ENCODE measurements at regions not wholly inside any gene's neighbourhood (a gene's known extent, or its start where the extent isn't known, plus 50 kb on each side); places are given as distances from the start of the nearest gene placed in this dataset.
A peak's percentile ranks its signal among the peaks of the same experiment; 100 is the strongest.

DNA sequence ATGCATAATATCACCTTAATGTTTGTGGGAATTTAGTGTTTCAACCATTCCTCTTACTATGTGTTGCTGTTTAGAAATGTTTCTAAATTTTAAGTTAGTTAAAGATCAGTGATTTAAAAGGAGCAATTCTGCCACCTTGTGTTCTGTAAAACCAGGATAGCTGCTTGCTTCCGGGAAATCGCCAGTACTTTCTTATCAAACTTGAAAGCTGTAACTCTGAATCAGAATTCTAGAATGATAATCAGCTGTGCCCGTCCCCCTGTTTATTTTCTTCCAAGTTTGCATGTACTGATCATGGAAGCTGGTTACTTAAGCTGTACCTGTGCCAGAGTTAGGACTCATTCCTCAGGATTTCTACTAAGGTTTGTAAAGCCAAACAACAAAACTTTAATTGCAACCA is 656.4 kb downstream of the LTN1 start:
- peaks cover 0 to 41% (median 26%) of the 10 kb centered on the region in 9 donors for H3K4me1 ChIP-seq
- WGBS, 2 donors: 1 to 3% methylated on average over 3 of the region's 3 CpGs
- H3K4me3 ChIP-seq: no peak overlapping the region
- intact Hi-C loops (cut with DNase I): loop anchor here (2.0 to 10.0 kb wide), 18 partner anchors 176 to 1489 kb away; partner anchors contain the start of gene ADAMTS1 (in 4 of the 10)
- no peaks in the 10 kb centered on the region for H3K9me3 ChIP-seq
- DNase-seq (peak in 1 of 2 donors; percentile 8), ATAC-seq (peak in 5 of 8 donors; percentile 34 to 59 (median 41))
- TF ChIP-seq, protein P1, sequence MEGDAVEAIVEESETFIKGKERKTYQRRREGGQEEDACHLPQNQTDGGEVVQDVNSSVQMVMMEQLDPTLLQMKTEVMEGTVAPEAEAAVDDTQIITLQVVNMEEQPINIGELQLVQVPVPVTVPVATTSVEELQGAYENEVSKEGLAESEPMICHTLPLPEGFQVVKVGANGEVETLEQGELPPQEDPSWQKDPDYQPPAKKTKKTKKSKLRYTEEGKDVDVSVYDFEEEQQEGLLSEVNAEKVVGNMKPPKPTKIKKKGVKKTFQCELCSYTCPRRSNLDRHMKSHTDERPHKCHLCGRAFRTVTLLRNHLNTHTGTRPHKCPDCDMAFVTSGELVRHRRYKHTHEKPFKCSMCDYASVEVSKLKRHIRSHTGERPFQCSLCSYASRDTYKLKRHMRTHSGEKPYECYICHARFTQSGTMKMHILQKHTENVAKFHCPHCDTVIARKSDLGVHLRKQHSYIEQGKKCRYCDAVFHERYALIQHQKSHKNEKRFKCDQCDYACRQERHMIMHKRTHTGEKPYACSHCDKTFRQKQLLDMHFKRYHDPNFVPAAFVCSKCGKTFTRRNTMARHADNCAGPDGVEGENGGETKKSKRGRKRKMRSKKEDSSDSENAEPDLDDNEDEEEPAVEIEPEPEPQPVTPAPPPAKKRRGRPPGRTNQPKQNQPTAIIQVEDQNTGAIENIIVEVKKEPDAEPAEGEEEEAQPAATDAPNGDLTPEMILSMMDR (IDR thresholded peaks at IDR 0.05): peak; percentile 12 to 78 (median 51)
- no peaks in the 10 kb centered on the region for H3K36me3 ChIP-seq
- no peaks in the 10 kb centered on the region for H3K27me3 ChIP-seq
- peak overlapping the region in 3 of 10 donors; percentile 7 to 64 (median 36) for H3K27ac ChIP-seq

DNA sequence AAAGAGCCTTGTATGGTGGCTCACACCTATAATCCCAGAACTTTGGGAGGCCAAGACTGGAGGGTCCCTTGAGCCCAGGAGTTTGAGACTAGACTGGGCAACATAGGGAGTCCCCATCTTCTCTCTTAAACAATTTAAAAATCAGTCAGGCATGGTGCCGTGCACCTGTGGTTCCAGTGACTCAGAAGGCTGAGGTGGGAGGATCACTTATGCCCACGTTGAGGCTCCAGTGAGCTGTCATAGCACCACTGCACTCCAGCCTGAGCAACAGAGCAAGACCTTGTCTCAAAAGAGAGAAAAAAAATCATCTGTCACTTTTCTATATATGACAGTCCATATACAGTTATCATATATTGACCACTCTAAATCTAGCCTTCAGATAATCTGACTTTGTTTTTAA is 658.3 kb downstream of the LTN1 start:
- Histone ChIP-seq H3K27me3 (no peaks in the 10 kb centered on the region), H3K36me3 (no peaks in the 10 kb centered on the region), H3K9me3 (no peaks in the 10 kb centered on the region), H3K4me1 (peaks cover 0 to 35% (median 26%) of the 10 kb centered on the region in 9 donors), H3K27ac (no peak overlapping the region), H3K4me3 (no peak overlapping the region)
- 89 to 91% methylated on average over 2 of the region's 2 CpGs for WGBS, 2 donors
- ATAC-seq (no peak), DNase-seq (no peak)
- TF ChIP-seq, protein P1 (IDR thresholded peaks at IDR 0.05): no peak
- intact Hi-C loops (cut with DNase I): loop anchor here in 7 of 10 donors (10.0 kb wide), 6 partner anchors 270 to 1480 kb away; no protein-coding TSS in a partner anchor

DNA sequence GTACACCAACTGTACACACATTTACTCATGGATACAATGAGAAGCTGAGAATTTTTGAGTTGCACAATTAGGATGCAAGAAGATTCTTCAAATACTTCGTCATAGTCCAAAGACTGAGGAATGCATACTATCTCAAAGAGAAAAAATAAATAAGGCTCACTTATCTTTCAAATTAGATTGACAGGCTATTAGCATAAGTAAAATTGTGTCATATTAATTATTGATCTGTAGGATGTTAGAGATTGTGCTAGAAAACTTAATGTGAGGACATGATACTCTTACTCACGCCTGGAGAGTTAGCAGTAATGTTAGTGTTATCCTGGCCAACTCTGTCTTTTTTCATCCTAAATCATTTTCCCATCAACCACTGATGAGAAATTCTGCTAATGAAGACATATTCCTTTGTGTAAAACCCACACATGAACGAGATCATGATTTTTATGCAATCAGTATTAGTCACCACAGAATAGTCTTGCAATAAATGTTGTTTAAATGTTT is 659.0 kb downstream of the LTN1 start:
- H3K9me3 ChIP-seq: peaks cover 0 to 8% (median 0%) of the 10 kb centered on the region in 11 donors
- no peaks in the 10 kb centered on the region for H3K36me3 ChIP-seq
- 76 to 85% methylated on average over 3 of the region's 3 CpGs for WGBS, 2 donors
- H3K4me3 ChIP-seq: no peak overlapping the region
- intact Hi-C loops (cut with DNase I): loop anchor here in 7 of 10 donors (10.0 kb wide), 6 partner anchors 269 to 1479 kb away; no protein-coding TSS in a partner anchor
- H3K4me1 ChIP-seq: peaks cover 0 to 27% (median 20%) of the 10 kb centered on the region in 9 donors
- H3K27me3 ChIP-seq: no peaks in the 10 kb centered on the region
- no peak for ATAC-seq
- TF ChIP-seq, protein P1 (IDR thresholded peaks at IDR 0.05): no peak
- H3K27ac ChIP-seq: no peak overlapping the region
- DNase-seq: no peak

DNA sequence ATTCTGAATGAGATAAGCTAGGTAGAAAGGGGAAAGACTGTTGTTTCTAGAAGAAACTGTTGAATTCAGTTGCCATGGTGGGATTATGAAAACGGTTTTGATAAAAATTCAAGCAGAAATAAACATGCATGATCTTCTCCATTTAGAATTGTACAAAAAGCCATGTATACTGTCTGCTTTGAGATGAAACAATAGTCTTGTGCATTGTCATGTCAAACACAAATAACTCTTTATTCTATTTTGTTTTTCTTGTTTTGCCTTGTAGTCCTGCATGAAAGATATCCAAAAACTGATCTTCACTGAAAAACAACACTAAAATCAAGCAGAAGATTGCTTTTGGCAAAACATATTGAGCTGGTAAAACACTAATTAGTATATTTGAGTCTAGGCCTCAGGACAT is 659.9 kb downstream of the LTN1 start:
- intact Hi-C loops (cut with DNase I): loop anchor here in 7 of 10 donors (10.0 kb wide), 6 partner anchors 268 to 1478 kb away; no protein-coding TSS in a partner anchor
- ATAC-seq: no peak
- no peaks in the 10 kb centered on the region for H3K36me3 ChIP-seq
- DNase-seq: no peak
- WGBS, 2 donors: 79 to 83% methylated on average over 1 of the region's 1 CpG
- H3K4me1 ChIP-seq: peaks cover 0 to 19% (median 13%) of the 10 kb centered on the region in 9 donors
- H3K9me3 ChIP-seq: peaks cover 0 to 9% (median 0%) of the 10 kb centered on the region in 11 donors
- no peak overlapping the region for H3K27ac ChIP-seq
- no peaks in the 10 kb centered on the region for H3K27me3 ChIP-seq
- TF ChIP-seq, protein P1 (IDR thresholded peaks at IDR 0.05): no peak
- H3K4me3 ChIP-seq: no peak overlapping the region

Data from heart right ventricle (tissue), 16 donors.